PC-3 (cell line): ENCODE measurements at regions not wholly inside any gene's neighbourhood (a gene's known extent, or its start where the extent isn't known, plus 50 kb on each side); places are given as distances from the start of the nearest gene placed in this dataset.

Experiments
- ATAC-seq: fragments of 200-7000 bp; cut with Tn5 transposase; 2 replicates; pipeline ENCODE4 v1.9.1; 2020; ENCODE audit warnings: mild to moderate bottlenecking, moderate library complexity
- BruUV-seq: library from RNA; stranded (reverse); fragments of 400-500 nt; replicated peaks from 2 replicates; lab custom pipeline; 2021; lab: Mats Ljungman, UMichigan
- CTCF ChIA-PET: fragments of 300-600 bp; sonication (Branson Sonifier 250); formaldehyde crosslinking; loops from one replicate; lab custom pipeline; 2022; ENCODE audit warnings: antibody characterized with exemption; lab: Charles Lee
- POLR2A ChIA-PET: fragments of 300-600 bp; sonication (Branson Sonifier 250); formaldehyde crosslinking; loops from one replicate; lab custom pipeline; 2022; ENCODE audit warnings: antibody characterized with exemption; ENCODE audit not compliant: unreplicated experiment; lab: Charles Lee
- DNase-seq: peaks from one replicate; pipeline ENCODE4 v3.0.0-alpha.2; 2015
- H2AFZ ChIP-seq: fragments of 300-600 bp; sonication (generic); 2 replicates; pipeline ENCODE4 v1.6.0; 2016; ENCODE audit warnings: antibody characterized with exemption, low read length
- H3F3A ChIP-seq: fragments of 300-600 bp; sonication (generic); one replicate; pipeline ENCODE4 v1.6.0; 2017; ENCODE audit warnings: antibody characterized with exemption, low read length, control low read depth, mild to moderate bottlenecking; ENCODE audit not compliant: unreplicated experiment
- H3K27ac ChIP-seq: fragments of 300-600 bp; sonication (generic); 2 replicates; pipeline ENCODE4 v1.5.1; 2016; ENCODE audit warnings: mild to moderate bottlenecking, low read length
- H3K27me3 ChIP-seq: fragments of 300-600 bp; sonication (generic); 2 replicates; pipeline ENCODE4 v1.6.1; 2016; ENCODE audit warnings: low read length, mixed read lengths
- H3K36me3 ChIP-seq: fragments of 300-600 bp; sonication (generic); 2 replicates; pipeline ENCODE4 v1.6.1; 2016; ENCODE audit warnings: low read depth, mixed run types, low read length, mixed read lengths
- H3K4me1 ChIP-seq: fragments of 300-600 bp; sonication (generic); 2 replicates; pipeline ENCODE4 v1.5.1; 2016; ENCODE audit warnings: low read length; ENCODE audit not compliant: insufficient read depth
- H3K4me2 ChIP-seq: fragments of 300-600 bp; sonication (generic); 2 replicates; pipeline ENCODE4 v1.6.0; 2016; ENCODE audit warnings: low read length
- H3K4me3 ChIP-seq: fragments of 300-600 bp; sonication (generic); 2 replicates; pipeline ENCODE4 v1.5.1; 2016; ENCODE audit warnings: mild to moderate bottlenecking, low read length, mixed read lengths
- H3K79me2 ChIP-seq: fragments of 300-600 bp; sonication (generic); 2 replicates; pipeline ENCODE4 v1.6.1; 2017; ENCODE audit warnings: low read length, mixed read lengths
- H3K9ac ChIP-seq: fragments of 300-600 bp; sonication (generic); 2 replicates; pipeline ENCODE4 v1.6.0; 2016; ENCODE audit warnings: mild to moderate bottlenecking, low read length
- H3K9me2 ChIP-seq: fragments of 300-600 bp; sonication (generic); replicated peaks from 2 replicates; pipeline ENCODE4 v1.6.1; 2016; ENCODE audit warnings: mixed run types, low read length, mixed read lengths
- H3K9me3 ChIP-seq: fragments of 300-600 bp; sonication (generic); 2 replicates; pipeline ENCODE4 v1.6.1; 2016; ENCODE audit warnings: low read length, mixed read lengths
- H4K20me1 ChIP-seq: fragments of 300-600 bp; sonication (generic); 2 replicates; pipeline ENCODE4 v1.6.1; 2016; ENCODE audit warnings: low read length, mixed read lengths
- CTCF ChIP-seq: fragments of 300-600 bp; sonication (generic); conservative IDR thresholded peaks from 2 replicates; pipeline ENCODE4 v1.5.1; 2017; ENCODE audit warnings: antibody characterized with exemption, low read depth, mild to moderate bottlenecking, low read length
- EZH2 ChIP-seq: fragments of 300-600 bp; sonication (generic); IDR thresholded peaks from one replicate; pipeline ENCODE4 v1.6.1; 2017; ENCODE audit warnings: antibody characterized with exemption, mild to moderate bottlenecking, low read length; ENCODE audit not compliant: unreplicated experiment
- EZH2phosphoT487 ChIP-seq: fragments of 300-600 bp; sonication (generic); IDR thresholded peaks from 2 replicates; pipeline ENCODE4 v1.6.1; 2018; ENCODE audit warnings: mild to moderate bottlenecking, antibody characterized with exemption, low read length, borderline replicate concordance
- intact Hi-C: fragments of 100-400 bp; cut with micrococcal nuclease; formaldehyde crosslinking; loops from 2 replicates; pipeline ENCODE4 v1.9.0; 2023

- POLR2A ChIA-PET: no interaction called here
- Histone ChIP-seq H3F3A (no peaks in the 10 kb centered on the region), H3K9ac (no peak overlapping the region), H3K4me2 (no peak overlapping the region), H3K27me3 (0 out of 2 replicates have a peak, but pooled peaks cover 4% of the 10 kb centered on the region), H3K9me3 (no peaks in the 10 kb centered on the region), H3K79me2 (no peaks in the 10 kb centered on the region), H3K4me1 (no peaks in the 10 kb centered on the region), H2AFZ (no peak overlapping the region), H3K36me3 (no peaks in the 10 kb centered on the region), H3K9me2 (no peaks in the 10 kb centered on the region), H3K27ac (no peak overlapping the region), H3K4me3 (no peak overlapping the region), H4K20me1 (no peaks in the 10 kb centered on the region)
- TF ChIP-seq EZH2: no peak
- TF ChIP-seq CTCF: no peak
- TF ChIP-seq EZH2phosphoT487: no peak
- no TSS peak for BruUV-seq
- intact Hi-C loops: no loop called here
- DNase-seq (no peak), ATAC-seq (no peak)
- CTCF ChIA-PET: no interaction called here
Observed at GRCh38 chr2:104344306-104344705, 509.6 kb upstream of the POU3F3 start.

- CTCF ChIA-PET: no interaction called here
- ATAC-seq (no peak), DNase-seq (no peak)
- Histone ChIP-seq H3K4me2 (no peak overlapping the region), H3K9ac (no peak overlapping the region), H4K20me1 (no peaks in the 10 kb centered on the region), H2AFZ (no peak overlapping the region), H3K9me2 (no peaks in the 10 kb centered on the region), H3K27ac (no peak overlapping the region), H3K4me3 (no peak overlapping the region), H3K36me3 (no peaks in the 10 kb centered on the region), H3K4me1 (no peaks in the 10 kb centered on the region), H3K79me2 (no peaks in the 10 kb centered on the region), H3K9me3 (no peaks in the 10 kb centered on the region), H3F3A (no peaks in the 10 kb centered on the region), H3K27me3 (0 out of 2 replicates have a peak, but pooled peaks cover 4% of the 10 kb centered on the region)
- no TSS peak for BruUV-seq
- TF ChIP-seq EZH2 (no peak), EZH2phosphoT487 (no peak), CTCF (no peak)
- intact Hi-C loops: no loop called here
- POLR2A ChIA-PET: no interaction called here
Observed at GRCh38 chr2:104344985-104345384, 508.9 kb upstream of the POU3F3 start.

GRCh38 chr2:104358122-104358521, 495.8 kb upstream of the POU3F3 start:
- no peak overlapping the region for H2AFZ ChIP-seq
- ChIA-PET POLR2A (interaction anchor here (0.6 kb wide), 1 partner anchor 479 kb away, joined by 5 read pairs; no protein-coding TSS in a partner anchor), CTCF (no interaction called here)
- no peak overlapping the region for H3K4me2 ChIP-seq
- H3F3A ChIP-seq: no peaks in the 10 kb centered on the region
- intact Hi-C loops: no loop called here
- H3K9ac ChIP-seq: no peak overlapping the region
- no peaks in the 10 kb centered on the region for H3K9me2 ChIP-seq
- DNase-seq: no peak
- no TSS peak for BruUV-seq
- no peaks in the 10 kb centered on the region for H3K4me1 ChIP-seq
- H3K27me3 ChIP-seq: 0 out of 2 replicates have a peak, but pooled peaks cover 7% of the 10 kb centered on the region
- no peak for TF ChIP-seq CTCF
- TF ChIP-seq EZH2: no peak
- no peak for TF ChIP-seq EZH2phosphoT487
- H3K9me3 ChIP-seq: no peaks in the 10 kb centered on the region
- no peaks in the 10 kb centered on the region for H3K36me3 ChIP-seq
- no peak for ATAC-seq
- no peak overlapping the region for H3K27ac ChIP-seq
- no peak overlapping the region for H3K4me3 ChIP-seq
- H3K79me2 ChIP-seq: no peaks in the 10 kb centered on the region
- H4K20me1 ChIP-seq: no peaks in the 10 kb centered on the region
